PC-3 (cell line): ENCODE measurements at regions not wholly inside any gene's neighbourhood (a gene's known extent, or its start where the extent isn't known, plus 50 kb on each side); places are given as distances from the start of the nearest gene placed in this dataset.

Experiments used
- ATAC-seq: fragments of 200-7000 bp; cut with Tn5 transposase; 2 replicates; pipeline ENCODE4 v1.9.1; 2020; ENCODE audit warnings: mild to moderate bottlenecking, moderate library complexity
- BruUV-seq: library from RNA; stranded (reverse); fragments of 400-500 nt; replicated peaks from 2 replicates; lab custom pipeline; 2021; lab: Mats Ljungman, UMichigan
- CTCF ChIA-PET: fragments of 300-600 bp; sonication (Branson Sonifier 250); formaldehyde crosslinking; loops from one replicate; lab custom pipeline; 2022; ENCODE audit warnings: antibody characterized with exemption; lab: Charles Lee
- POLR2A ChIA-PET: fragments of 300-600 bp; sonication (Branson Sonifier 250); formaldehyde crosslinking; loops from one replicate; lab custom pipeline; 2022; ENCODE audit warnings: antibody characterized with exemption; ENCODE audit not compliant: unreplicated experiment; lab: Charles Lee
- DNase-seq: peaks from one replicate; pipeline ENCODE4 v3.0.0-alpha.2; 2015
- H2AFZ ChIP-seq: fragments of 300-600 bp; sonication (generic); 2 replicates; pipeline ENCODE4 v1.6.0; 2016; ENCODE audit warnings: antibody characterized with exemption, low read length
- H3F3A ChIP-seq: fragments of 300-600 bp; sonication (generic); one replicate; pipeline ENCODE4 v1.6.0; 2017; ENCODE audit warnings: antibody characterized with exemption, low read length, control low read depth, mild to moderate bottlenecking; ENCODE audit not compliant: unreplicated experiment
- H3K27ac ChIP-seq: fragments of 300-600 bp; sonication (generic); 2 replicates; pipeline ENCODE4 v1.5.1; 2016; ENCODE audit warnings: mild to moderate bottlenecking, low read length
- H3K27me3 ChIP-seq: fragments of 300-600 bp; sonication (generic); 2 replicates; pipeline ENCODE4 v1.6.1; 2016; ENCODE audit warnings: low read length, mixed read lengths
- H3K36me3 ChIP-seq: fragments of 300-600 bp; sonication (generic); 2 replicates; pipeline ENCODE4 v1.6.1; 2016; ENCODE audit warnings: low read depth, mixed run types, low read length, mixed read lengths
- H3K4me1 ChIP-seq: fragments of 300-600 bp; sonication (generic); 2 replicates; pipeline ENCODE4 v1.5.1; 2016; ENCODE audit warnings: low read length; ENCODE audit not compliant: insufficient read depth
- H3K4me2 ChIP-seq: fragments of 300-600 bp; sonication (generic); 2 replicates; pipeline ENCODE4 v1.6.0; 2016; ENCODE audit warnings: low read length
- H3K4me3 ChIP-seq: fragments of 300-600 bp; sonication (generic); 2 replicates; pipeline ENCODE4 v1.5.1; 2016; ENCODE audit warnings: mild to moderate bottlenecking, low read length, mixed read lengths
- H3K79me2 ChIP-seq: fragments of 300-600 bp; sonication (generic); 2 replicates; pipeline ENCODE4 v1.6.1; 2017; ENCODE audit warnings: low read length, mixed read lengths
- H3K9ac ChIP-seq: fragments of 300-600 bp; sonication (generic); 2 replicates; pipeline ENCODE4 v1.6.0; 2016; ENCODE audit warnings: mild to moderate bottlenecking, low read length
- H3K9me2 ChIP-seq: fragments of 300-600 bp; sonication (generic); replicated peaks from 2 replicates; pipeline ENCODE4 v1.6.1; 2016; ENCODE audit warnings: mixed run types, low read length, mixed read lengths
- H3K9me3 ChIP-seq: fragments of 300-600 bp; sonication (generic); 2 replicates; pipeline ENCODE4 v1.6.1; 2016; ENCODE audit warnings: low read length, mixed read lengths
- H4K20me1 ChIP-seq: fragments of 300-600 bp; sonication (generic); 2 replicates; pipeline ENCODE4 v1.6.1; 2016; ENCODE audit warnings: low read length, mixed read lengths
- CTCF ChIP-seq: fragments of 300-600 bp; sonication (generic); conservative IDR thresholded peaks from 2 replicates; pipeline ENCODE4 v1.5.1; 2017; ENCODE audit warnings: antibody characterized with exemption, low read depth, mild to moderate bottlenecking, low read length
- EZH2 ChIP-seq: fragments of 300-600 bp; sonication (generic); IDR thresholded peaks from one replicate; pipeline ENCODE4 v1.6.1; 2017; ENCODE audit warnings: antibody characterized with exemption, mild to moderate bottlenecking, low read length; ENCODE audit not compliant: unreplicated experiment
- EZH2phosphoT487 ChIP-seq: fragments of 300-600 bp; sonication (generic); IDR thresholded peaks from 2 replicates; pipeline ENCODE4 v1.6.1; 2018; ENCODE audit warnings: mild to moderate bottlenecking, antibody characterized with exemption, low read length, borderline replicate concordance
- intact Hi-C: fragments of 100-400 bp; cut with micrococcal nuclease; formaldehyde crosslinking; loops from 2 replicates; pipeline ENCODE4 v1.9.0; 2023

GRCh38 chr6:106740287-106740686 lies 110.9 kb downstream of the QRSL1 start:
- Histone ChIP-seq H3K4me1 (peaks cover 15% of the 10 kb centered on the region), H2AFZ (no peak overlapping the region), H3K9me2 (no peaks in the 10 kb centered on the region), H3K27ac (peak overlapping the region; percentile 83), H3K9ac (peak overlapping the region; percentile 64), H3K79me2 (no peaks in the 10 kb centered on the region), H3K27me3 (no peaks in the 10 kb centered on the region), H3K36me3 (no peaks in the 10 kb centered on the region), H3K4me3 (no peak overlapping the region), H3F3A (no peaks in the 10 kb centered on the region), H3K9me3 (no peaks in the 10 kb centered on the region), H3K4me2 (no peak overlapping the region), H4K20me1 (no peaks in the 10 kb centered on the region)
- POLR2A ChIA-PET = no interaction called here
- TF ChIP-seq CTCF = no peak
- no peak for TF ChIP-seq EZH2
- TF ChIP-seq EZH2phosphoT487 = no peak
- intact Hi-C loops = no loop called here
- BruUV-seq = no TSS peak
- ATAC-seq (no peak), DNase-seq (no peak)
- CTCF ChIA-PET = no interaction called here

- peak overlapping the region; percentile 64 for H3K9ac ChIP-seq
- intact Hi-C loops = no loop called here
- H3K4me2 ChIP-seq = peak overlapping the region; percentile 44
- H4K20me1 ChIP-seq = no peaks in the 10 kb centered on the region
- H2AFZ ChIP-seq = peak overlapping the region; percentile 40; the same call in 1 of the 2 replicates
- no peaks in the 10 kb centered on the region for H3K9me2 ChIP-seq
- no peaks in the 10 kb centered on the region for H3F3A ChIP-seq
- peaks cover 12% of the 10 kb centered on the region for H3K4me1 ChIP-seq
- ChIA-PET CTCF (no interaction called here), POLR2A (no interaction called here)
- BruUV-seq = no TSS peak
- ATAC-seq (peak; percentile 99), DNase-seq (peak; percentile 96)
- H3K79me2 ChIP-seq = no peaks in the 10 kb centered on the region
- TF ChIP-seq EZH2phosphoT487 (no peak), CTCF (peak; percentile 32; the same call in 1 of the 2 replicates), EZH2 (no peak)
- no peak overlapping the region for H3K4me3 ChIP-seq
- H3K27ac ChIP-seq = peak overlapping the region; percentile 83
- H3K27me3 ChIP-seq = no peaks in the 10 kb centered on the region
- no peaks in the 10 kb centered on the region for H3K36me3 ChIP-seq
- H3K9me3 ChIP-seq = no peaks in the 10 kb centered on the region
Measured at GRCh38 chr6:106739387-106739786, 110.0 kb downstream of the QRSL1 start.

- no peak overlapping the region for H2AFZ ChIP-seq
- BruUV-seq = no TSS peak
- CTCF ChIA-PET = no interaction called here
Measured at GRCh38 chr6:106736502-106736901, 107.1 kb downstream of the QRSL1 start.

More at GRCh38 chr6:106736502-106736901, 107.1 kb downstream of the QRSL1 start:
- Histone ChIP-seq H3K4me3 (no peak overlapping the region), H3F3A (no peaks in the 10 kb centered on the region), H3K9me2 (no peaks in the 10 kb centered on the region), H3K9ac (no peak overlapping the region), H3K4me1 (peaks cover 15% of the 10 kb centered on the region), H3K9me3 (no peaks in the 10 kb centered on the region), H3K4me2 (no peak overlapping the region), H3K27ac (no peak overlapping the region), H3K36me3 (no peaks in the 10 kb centered on the region), H4K20me1 (no peaks in the 10 kb centered on the region), H3K79me2 (no peaks in the 10 kb centered on the region), H3K27me3 (no peaks in the 10 kb centered on the region)
- DNase-seq (no peak), ATAC-seq (no peak)
- POLR2A ChIA-PET = no interaction called here
- TF ChIP-seq EZH2phosphoT487 = no peak
- TF ChIP-seq EZH2 = no peak
- TF ChIP-seq CTCF = no peak
- intact Hi-C loops = no loop called here
